GM12872 (cell line): ENCODE measurements at regions not wholly inside any gene's neighbourhood (a gene's known extent, or its start where the extent isn't known, plus 50 kb on each side); places are given as distances from the start of the nearest gene placed in this dataset.

ENCODE experiments used
- CTCF ChIP-seq: IDR thresholded peaks from 3 replicates; pipeline ENCODE4 v1.5.1; 2011; ENCODE audit warnings: low read depth, mild to moderate bottlenecking, low read length, moderate library complexity; ENCODE audit not compliant: insufficient read depth

DNA sequence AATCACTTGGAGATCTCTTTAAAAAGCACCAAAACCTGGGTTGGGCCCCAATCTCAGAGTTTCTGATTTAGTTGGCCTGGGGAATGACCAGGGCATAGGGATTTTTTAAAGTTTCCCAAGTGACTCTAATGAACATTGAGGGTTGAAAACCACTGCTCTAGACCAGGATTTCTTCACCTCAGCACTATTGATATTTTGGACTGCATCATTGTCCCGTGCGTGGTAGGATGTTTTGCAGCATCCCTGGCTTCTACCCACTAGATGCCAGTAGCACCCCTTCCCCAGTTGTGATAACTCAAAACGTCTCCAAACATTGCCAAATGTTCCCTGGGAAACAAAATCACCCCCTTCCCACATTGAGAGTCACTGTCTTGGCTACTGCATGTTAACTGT lies 61.8 kb downstream of the ATXN3L start:
- TF ChIP-seq CTCF = peak; percentile 28; the same call in 1 of the 3 replicates

GRCh38 chrX:13257223-13258051 lies 62.4 kb downstream of the ATXN3L start:
- TF ChIP-seq CTCF = no peak

DNA sequence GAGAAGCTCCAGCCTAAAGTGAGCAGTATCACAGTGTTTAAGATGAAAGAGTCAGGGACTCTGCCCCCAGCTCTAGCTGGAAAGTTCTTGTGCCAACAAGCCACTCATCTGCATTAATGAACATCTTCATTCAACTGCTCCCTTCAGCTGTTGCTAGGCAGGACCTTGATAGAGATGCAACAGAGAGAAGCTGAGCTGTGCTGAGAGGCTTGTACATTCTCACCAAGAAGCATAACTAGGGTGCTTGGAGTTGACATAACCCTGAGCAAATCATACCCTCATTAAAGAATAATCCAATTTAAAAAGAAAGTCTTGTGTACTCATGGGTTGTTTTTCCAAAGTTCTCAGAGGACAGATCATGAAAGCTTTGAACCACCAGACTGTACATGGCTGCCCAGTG lies 63.2 kb downstream of the ATXN3L start:
- TF ChIP-seq CTCF = no peak

GRCh38 chrX:13254870-13255269 lies 65.0 kb downstream of the ATXN3L start:
- no peak for TF ChIP-seq CTCF

- TF ChIP-seq CTCF = peak; percentile 26; the same call in 1 of the 3 replicates
These were observed 65.6 kb downstream of the ATXN3L start for GRCh38 chrX:13254076-13254785.

GRCh38 chrX:13253223-13253622 lies 66.6 kb downstream of the ATXN3L start:
- TF ChIP-seq CTCF = no peak

- no peak for TF ChIP-seq CTCF
These were observed 67.1 kb downstream of the ATXN3L start for GRCh38 chrX:13252726-13253125.
